Activated T-cell treated with anti-CD3 and anti-CD28 coated beads for 48 hours (primary cell): ENCODE measurements at regions not wholly inside any gene's neighbourhood (a gene's known extent, or its start where the extent isn't known, plus 50 kb on each side); places are given as distances from the start of the nearest gene placed in this dataset.

Experiments used
- DNase-seq: peaks from one replicate; pipeline ENCODE4 v3.0.0-alpha.2; 2020; ENCODE audit warnings: low read depth

- DNase-seq = no peak
These were observed 108.7 kb upstream of the TTC29 start for GRCh38 chr4:147054228-147054872.

GRCh38 chr4:147056940-147057610 is 111.4 kb upstream of the TTC29 start:
- DNase-seq = no peak

GRCh38 chr4:147057611-147058190 is 112.0 kb upstream of the TTC29 start:
- DNase-seq = no peak

- DNase-seq = no peak
These were observed 113.5 kb upstream of the TTC29 start for GRCh38 chr4:147059064-147059731.

- no peak for DNase-seq
These were observed 114.7 kb upstream of the TTC29 start for GRCh38 chr4:147060151-147060931.

GRCh38 chr4:147064856-147065255 is 119.2 kb upstream of the TTC29 start:
- DNase-seq = no peak

- no peak for DNase-seq
These were observed 122.9 kb upstream of the TTC29 start for GRCh38 chr4:147068564-147068963.

GRCh38 chr4:147071209-147071740 is 125.6 kb upstream of the TTC29 start:
- no peak for DNase-seq

- DNase-seq = no peak
These were observed 130.5 kb upstream of the TTC29 start for GRCh38 chr4:147076179-147076578.

- no peak for DNase-seq
These were observed 131.1 kb upstream of the TTC29 start for GRCh38 chr4:147076728-147077127.

- no peak for DNase-seq
These were observed 132.7 kb upstream of the TTC29 start for GRCh38 chr4:147078362-147078761.

- DNase-seq = no peak
These were observed 133.4 kb upstream of the TTC29 start for GRCh38 chr4:147078875-147079658.

- no peak for DNase-seq
These were observed 139.2 kb upstream of the TTC29 start for GRCh38 chr4:147084861-147085260.

- DNase-seq = no peak
These were observed 140.1 kb upstream of the TTC29 start for GRCh38 chr4:147085781-147086180.

- DNase-seq = no peak
These were observed 142.5 kb upstream of the TTC29 start for GRCh38 chr4:147088146-147088545.

GRCh38 chr4:147090486-147090885 is 144.8 kb upstream of the TTC29 start:
- no peak for DNase-seq

GRCh38 chr4:147093206-147093605 is 147.5 kb upstream of the TTC29 start:
- no peak for DNase-seq

- no peak for DNase-seq
These were observed 148.6 kb upstream of the TTC29 start for GRCh38 chr4:147094238-147094637.

GRCh38 chr4:147096667-147097604 is 151.3 kb upstream of the TTC29 start:
- no peak for DNase-seq

GRCh38 chr4:147101678-147102077 is 156.0 kb upstream of the TTC29 start:
- DNase-seq = no peak
